ENCODE measurements at regions not wholly inside any gene's neighbourhood (a gene's known extent, or its start where the extent isn't known, plus 50 kb on each side); places are given as distances from the start of the nearest gene placed in this dataset.
"Not testable (repeated sequence)": the region's sequence is repeated elsewhere in the genome, so short reads cannot be mapped to it uniquely, and the experiment has no call there.

DNA sequence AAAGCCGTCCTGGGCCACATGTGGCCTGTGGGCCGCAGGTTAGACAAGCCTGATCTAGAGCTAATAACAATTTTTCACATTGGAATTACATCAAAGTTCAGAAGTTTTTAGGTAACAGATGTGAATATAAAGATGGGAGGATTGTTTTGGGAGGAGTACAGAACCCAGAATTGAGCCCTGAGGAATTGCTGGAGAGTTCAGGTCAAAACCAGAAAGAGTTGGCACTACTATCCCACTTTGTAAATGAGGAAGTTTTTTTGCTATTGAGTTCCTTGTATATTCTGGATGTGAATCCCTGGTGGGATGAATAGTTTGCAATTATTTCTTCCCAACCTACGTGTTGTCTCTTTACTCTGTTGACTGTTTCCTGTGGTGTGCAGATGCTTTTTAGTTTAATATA is 109.5 kb upstream of the LIPC start:
- no peak for DNase-seq (ENCODE audit: low read depth in 4 of 4, low spot score in 2 of 4)

DNA sequence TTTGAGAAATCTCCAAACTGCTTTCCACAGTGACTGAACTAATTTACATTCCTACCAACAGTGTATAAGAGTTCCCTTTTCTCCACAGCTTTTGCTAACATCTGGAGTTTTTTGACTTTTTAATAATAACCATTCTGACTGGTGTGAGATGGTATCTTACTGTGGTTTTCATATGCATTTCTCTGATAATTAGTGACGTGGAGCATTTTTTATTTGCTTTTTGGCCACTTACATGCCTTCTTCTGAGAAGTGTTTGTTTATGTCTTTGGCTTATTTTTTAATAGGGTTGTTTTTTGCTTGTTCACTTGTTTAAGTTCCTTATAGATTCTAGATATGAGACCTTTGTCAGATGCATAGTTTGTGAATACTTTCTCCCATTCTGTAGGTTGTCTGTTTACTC is 108.5 kb upstream of the LIPC start:
- not testable (repeated sequence) for DNase-seq (ENCODE audit: low read depth in 4 of 4, low spot score in 2 of 4)

DNA sequence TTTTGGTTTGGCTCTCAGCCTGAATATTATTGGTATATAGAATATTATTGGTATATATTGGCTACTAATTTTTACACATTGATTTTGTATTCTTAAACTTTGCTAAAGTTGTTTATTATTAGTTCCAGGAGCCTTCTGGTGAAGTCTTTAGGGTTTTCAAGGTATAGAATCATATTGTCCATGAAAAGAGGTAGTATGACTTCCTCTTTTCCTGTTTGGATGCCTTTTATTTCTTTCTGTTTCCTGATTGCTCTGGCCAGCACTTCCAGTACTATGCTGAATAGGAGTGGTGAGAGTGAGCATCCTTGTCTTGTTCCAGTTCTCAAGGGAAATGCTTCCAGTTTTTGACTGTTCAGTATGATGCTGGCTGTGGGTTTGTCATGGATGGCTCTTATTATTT is 107.3 kb upstream of the LIPC start:
- DNase-seq (ENCODE audit: low read depth in 4 of 4, low spot score in 2 of 4) = no peak

DNA sequence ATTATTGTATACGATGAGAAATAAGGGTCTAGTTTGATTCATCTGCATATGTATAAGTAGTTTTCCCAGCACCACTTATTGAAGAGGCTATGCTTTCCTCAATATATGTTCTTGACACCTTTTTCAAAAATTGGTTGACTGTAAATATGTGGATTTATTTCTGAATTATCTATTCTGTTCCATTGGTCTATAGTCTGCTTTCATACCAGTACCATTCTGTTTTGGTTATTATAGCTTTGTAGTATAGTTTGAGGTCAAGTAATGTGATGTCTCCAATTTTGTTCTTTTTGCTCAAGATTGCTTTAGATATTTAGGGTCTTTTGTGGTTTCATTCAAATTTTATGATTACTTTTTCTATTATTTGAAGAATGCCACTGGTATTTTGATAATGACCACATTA is 103.8 kb upstream of the LIPC start:
- no peak for DNase-seq (ENCODE audit: low read depth in 4 of 4, low spot score in 2 of 4)

DNA sequence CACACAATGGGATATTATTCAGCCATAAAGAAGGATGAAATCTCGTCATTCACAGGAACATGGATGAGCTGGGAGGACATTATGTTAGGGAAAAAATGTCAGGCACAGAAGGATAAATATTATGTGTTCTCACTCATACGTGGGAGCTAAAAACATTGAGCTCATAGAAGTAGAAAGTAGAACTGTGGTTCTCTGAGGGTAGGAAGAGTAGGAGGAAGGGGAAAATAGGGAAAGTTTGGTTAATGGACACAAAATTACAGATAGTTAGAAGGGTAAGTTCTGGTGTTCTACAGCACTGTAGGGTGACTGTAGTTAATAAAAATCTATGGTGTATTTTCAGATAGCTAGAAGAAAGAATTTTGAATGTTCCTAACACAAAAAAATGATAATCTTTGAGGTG is 102.6 kb upstream of the LIPC start:
- no peak for DNase-seq (ENCODE audit: low read depth in 4 of 4, low spot score in 2 of 4)

- DNase-seq (ENCODE audit: low read depth in 4 of 4, low spot score in 2 of 4) = no peak
These were observed 101.8 kb upstream of the LIPC start for GRCh38 chr15:58329781-58330671.

- no peak for DNase-seq (ENCODE audit: low read depth in 4 of 4, low spot score in 2 of 4)
These were observed 100.8 kb upstream of the LIPC start for GRCh38 chr15:58330741-58331559.

DNA sequence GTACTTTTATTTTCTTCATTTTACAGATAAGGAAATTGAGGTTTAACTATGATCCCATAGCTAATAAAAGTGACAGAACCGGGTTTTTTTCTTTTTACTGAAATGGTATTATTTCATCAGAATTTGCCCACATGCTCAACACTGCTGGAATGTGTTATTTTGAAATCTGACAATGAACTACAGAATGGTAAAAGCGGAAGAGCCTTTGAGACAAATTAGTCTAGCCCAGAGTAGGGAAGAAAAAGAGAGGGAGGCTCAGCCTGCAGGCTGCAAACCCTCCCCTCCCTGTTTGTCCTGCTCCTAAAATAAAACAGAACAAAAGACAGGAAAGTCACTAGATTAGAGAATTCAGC is 100.3 kb upstream of the LIPC start:
- DNase-seq (ENCODE audit: low read depth in 4 of 4, low spot score in 2 of 4) = no peak

- DNase-seq (ENCODE audit: low read depth in 4 of 4, low spot score in 2 of 4) = peak; percentile 84 to 89 (median 88)
These were observed 99.7 kb upstream of the LIPC start for GRCh38 chr15:58331913-58332675.

DNA sequence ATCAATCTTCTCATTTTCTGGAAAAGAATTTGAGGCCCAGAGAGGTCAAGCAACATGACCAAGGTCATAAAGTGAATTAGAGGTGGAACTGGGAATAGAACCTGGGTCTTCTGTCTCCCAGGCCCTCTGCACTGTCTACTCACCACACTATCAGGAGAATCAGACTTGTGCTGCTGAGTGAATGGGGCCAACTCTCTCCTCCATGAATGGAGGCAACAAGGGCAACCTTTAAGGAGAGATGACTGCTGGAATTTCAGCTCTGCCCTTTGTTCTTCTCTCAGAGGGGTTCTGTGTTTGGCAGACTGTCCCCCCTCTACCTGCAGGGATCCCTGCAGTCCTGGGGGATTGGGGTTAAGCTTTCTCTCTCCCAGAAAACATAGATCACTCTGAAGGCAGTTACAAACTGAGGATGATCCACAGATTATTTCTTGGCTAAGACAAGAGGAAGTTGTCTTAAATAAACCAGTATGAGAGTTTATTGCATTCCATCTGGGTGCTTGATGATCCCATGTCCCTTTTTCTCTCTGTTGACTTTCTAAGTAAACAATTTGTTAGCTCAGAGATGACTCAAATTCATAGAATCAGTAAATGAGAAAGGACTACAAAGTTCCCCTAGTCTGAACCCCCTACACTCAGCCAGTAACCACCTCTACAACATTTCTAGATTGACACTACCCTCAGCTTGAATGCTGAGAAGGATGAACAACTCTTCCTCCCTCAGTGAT is 99.0 kb upstream of the LIPC start:
- no peak for DNase-seq (ENCODE audit: low read depth in 4 of 4, low spot score in 2 of 4)

DNA sequence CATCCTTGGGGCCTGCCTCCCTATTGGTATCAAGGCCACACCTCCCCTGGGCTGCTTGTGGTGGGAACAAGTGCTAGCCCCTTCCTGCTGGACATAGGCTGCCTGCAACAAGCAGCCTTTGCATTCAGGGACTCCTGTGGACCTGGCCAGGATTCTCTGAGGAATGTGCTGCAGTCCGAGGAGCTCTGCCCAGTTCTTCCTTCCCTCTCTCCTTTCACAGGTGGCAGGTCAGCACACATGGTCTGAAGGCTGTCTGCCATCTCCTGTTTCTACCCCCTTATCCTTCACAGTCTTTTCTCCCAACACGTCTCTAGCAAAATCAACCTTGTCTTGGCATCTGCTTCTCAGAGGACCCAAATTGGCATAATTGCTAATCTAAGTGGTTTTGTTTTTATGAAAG is 97.0 kb upstream of the LIPC start:
- no peak for DNase-seq (ENCODE audit: low read depth in 4 of 4, low spot score in 2 of 4)

GRCh38 chr15:58336161-58336560 is 95.6 kb upstream of the LIPC start:
- no peak for DNase-seq (ENCODE audit: low read depth in 4 of 4, low spot score in 2 of 4)

DNA sequence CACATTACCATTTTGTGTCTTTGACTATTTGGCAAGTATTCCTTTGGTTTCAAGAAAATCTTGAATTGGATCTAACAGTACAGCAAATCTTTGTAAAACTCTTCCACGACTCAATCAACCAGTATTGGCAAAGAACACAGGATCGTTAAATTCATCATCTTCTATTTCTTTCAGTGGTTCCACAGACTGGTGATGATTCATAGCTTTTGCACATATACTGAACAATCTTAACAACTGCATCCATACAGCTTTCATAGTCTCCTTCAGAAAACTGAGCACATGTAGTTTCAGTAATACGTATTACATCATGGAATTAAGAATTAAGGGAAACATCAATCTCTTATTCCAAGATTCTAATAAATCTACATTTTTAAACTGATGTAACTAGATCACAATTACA is 91.6 kb upstream of the LIPC start:
- no peak for DNase-seq (ENCODE audit: low read depth in 4 of 4, low spot score in 2 of 4)

DNA sequence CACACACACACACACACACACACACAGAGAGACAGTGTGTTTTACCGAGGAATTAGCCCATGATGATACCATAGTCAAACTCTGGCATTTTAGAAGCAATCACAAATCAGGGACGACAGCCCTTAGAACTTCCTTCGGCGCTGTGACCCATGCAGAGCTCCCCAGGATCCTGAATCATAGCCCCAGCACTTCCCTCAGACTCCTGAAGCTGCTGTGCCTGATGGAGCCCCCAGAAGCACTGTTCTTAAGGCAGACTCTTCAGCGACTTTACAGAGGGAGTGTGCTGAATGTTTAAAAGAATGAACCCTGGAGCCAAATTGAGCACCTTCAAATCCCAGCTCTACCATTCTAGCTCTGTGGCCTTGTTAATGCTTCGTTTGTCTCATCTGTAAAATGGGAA is 89.3 kb upstream of the LIPC start:
- DNase-seq (ENCODE audit: low read depth in 4 of 4, low spot score in 2 of 4) = no peak

DNA sequence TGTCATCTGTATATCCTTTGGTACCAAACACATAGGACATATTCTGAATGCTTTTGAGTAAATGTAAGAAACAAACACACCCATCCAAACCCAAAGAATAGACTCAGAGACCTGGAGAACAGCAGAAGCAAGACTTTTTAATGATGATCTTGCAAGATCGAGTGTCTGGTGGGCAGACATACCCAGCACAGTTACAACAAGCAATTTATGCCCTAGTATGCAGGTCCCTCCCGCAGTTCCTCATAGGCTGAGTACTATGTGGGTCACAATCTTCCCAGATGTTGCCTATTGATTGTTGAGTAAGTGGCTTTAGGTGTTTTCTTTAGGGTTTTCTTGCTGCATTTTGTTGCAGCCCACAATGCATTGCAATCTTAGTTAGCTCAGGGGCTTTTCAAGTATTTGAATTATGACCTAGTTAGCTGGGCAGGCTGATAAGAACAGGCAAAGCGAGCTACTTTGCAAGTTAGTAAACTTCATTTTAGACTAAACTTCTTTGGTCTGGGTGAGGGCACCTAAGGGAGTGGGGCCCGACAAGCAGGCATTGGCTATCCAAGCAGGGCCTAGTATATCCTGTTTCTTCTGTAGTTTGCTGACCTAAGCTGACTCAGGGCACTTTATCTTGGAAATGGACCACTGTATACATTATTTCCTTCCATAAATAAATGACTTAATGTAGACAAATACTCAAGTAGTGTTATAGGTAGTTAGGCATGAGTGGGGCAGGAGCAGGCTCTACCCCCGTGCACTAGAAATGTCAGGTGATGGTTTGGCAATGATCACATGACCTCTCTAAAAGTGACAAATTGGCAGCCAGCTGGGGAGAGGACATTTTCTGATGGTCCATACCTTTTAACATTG is 87.3 kb upstream of the LIPC start:
- DNase-seq (ENCODE audit: low read depth in 4 of 4, low spot score in 2 of 4) = no peak

GRCh38 chr15:58346361-58346760 is 85.4 kb upstream of the LIPC start:
- DNase-seq (ENCODE audit: low read depth in 4 of 4, low spot score in 2 of 4) = no peak

DNA sequence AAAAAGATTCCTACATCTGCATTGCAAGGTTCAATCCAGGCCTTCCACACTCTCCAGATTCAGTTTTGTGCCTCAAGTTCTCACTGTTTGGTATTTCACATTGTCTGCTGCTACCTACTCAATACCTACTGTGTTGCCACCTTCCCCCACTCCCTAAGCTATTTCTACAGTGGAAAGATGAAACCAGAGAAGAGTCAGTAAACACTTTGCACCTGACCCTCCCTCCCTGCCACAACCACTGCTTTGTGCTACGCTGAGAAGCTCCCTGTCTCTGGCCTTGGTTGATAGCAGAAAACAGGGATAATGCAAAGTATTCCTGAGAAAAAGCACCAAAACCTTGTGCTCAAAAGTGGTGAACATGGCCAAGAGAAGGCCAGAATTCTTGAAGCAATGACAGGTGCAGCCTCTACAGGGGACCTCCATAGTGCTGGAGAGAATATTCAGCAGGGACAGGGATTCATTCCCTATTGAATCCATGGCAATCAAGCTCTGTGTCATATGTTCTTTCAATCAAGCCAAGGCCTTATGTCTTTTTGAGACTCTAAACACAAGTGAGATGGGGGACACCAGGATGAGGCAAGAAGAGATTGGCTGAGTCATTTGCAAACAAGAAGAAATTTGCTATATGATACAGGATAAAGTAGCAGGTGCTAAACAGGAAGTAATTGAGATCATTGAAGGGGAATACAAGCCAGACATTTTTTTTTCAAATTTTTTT is 83.5 kb upstream of the LIPC start:
- DNase-seq (ENCODE audit: low read depth in 4 of 4, low spot score in 2 of 4) = no peak

- no peak for DNase-seq (ENCODE audit: low read depth in 4 of 4, low spot score in 2 of 4)
These were observed 79.5 kb upstream of the LIPC start for GRCh38 chr15:58352026-58352929.

Data from left renal cortex interstitium (tissue), 4 donors.